NT2/D1 (cell line): ENCODE measurements at regions not wholly inside any gene's neighbourhood (a gene's known extent, or its start where the extent isn't known, plus 50 kb on each side); places are given as distances from the start of the nearest gene placed in this dataset.
A peak's percentile ranks its signal among the peaks of the same experiment; 100 is the strongest.

Source experiments
- DNase-seq: peaks from one replicate; pipeline ENCODE4 v3.0.0-alpha.2; 2011; ENCODE audit warnings: low read depth, low spot score
- H3K27me3 ChIP-seq: 2 replicates; pipeline ENCODE4 v1.6.0; 2011; ENCODE audit warnings: mild to moderate bottlenecking; ENCODE audit not compliant: insufficient read length, insufficient read depth
- H3K36me3 ChIP-seq: 2 replicates; pipeline ENCODE4 v1.6.1; 2011; ENCODE audit warnings: mild to moderate bottlenecking, low read length, mixed read lengths; ENCODE audit not compliant: insufficient read depth, insufficient read length
- H3K4me1 ChIP-seq: 2 replicates; pipeline ENCODE4 v1.5.1; 2011; ENCODE audit not compliant: insufficient read depth, insufficient read length
- H3K4me3 ChIP-seq: 2 replicates; pipeline ENCODE4 v1.5.1; 2011; ENCODE audit warnings: low read depth; ENCODE audit not compliant: insufficient read length
- H3K9ac ChIP-seq: 2 replicates; pipeline ENCODE4 v1.6.0; 2011; ENCODE audit warnings: low read depth; ENCODE audit not compliant: insufficient read length
- H3K9me3 ChIP-seq: 2 replicates; pipeline ENCODE4 v1.5.1; 2011; ENCODE audit warnings: mild to moderate bottlenecking, low read length; ENCODE audit not compliant: insufficient read depth
- SUZ12 ChIP-seq: IDR thresholded peaks from 2 replicates; pipeline ENCODE4 v1.6.1; 2011; ENCODE audit not compliant: insufficient read length, insufficient read depth; ENCODE audit errors: extremely low read depth
- YY1 ChIP-seq: IDR thresholded peaks from 2 replicates; pipeline ENCODE4 v1.6.1; 2011; ENCODE audit not compliant: insufficient read length, insufficient read depth
- ZNF274 ChIP-seq: IDR thresholded peaks from 2 replicates; pipeline ENCODE4 v1.6.1; 2011; ENCODE audit warnings: mild to moderate bottlenecking, low read depth, low read length

DNA sequence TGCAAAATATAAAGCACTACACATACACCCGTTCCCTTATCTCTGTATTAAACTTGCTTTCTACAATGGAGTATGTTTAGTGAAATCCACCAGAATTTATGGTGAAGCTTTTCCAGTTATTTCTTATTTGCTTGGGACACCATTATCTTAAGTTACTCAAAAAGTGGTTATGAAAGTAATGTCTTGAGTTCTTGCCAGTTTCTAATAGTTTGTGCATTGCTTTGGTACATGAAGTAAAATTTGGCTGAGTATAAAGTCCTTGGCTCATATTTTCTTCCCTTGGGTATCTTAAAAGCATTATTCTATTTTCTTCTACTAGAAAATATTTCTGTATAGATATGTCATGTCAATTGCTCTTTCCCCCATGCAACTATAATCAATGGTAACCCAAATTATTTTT lies 85.2 kb downstream of the POLR1F start:
- no peak for DNase-seq

GRCh38 chr7:19621740-19622139 lies 87.1 kb downstream of the POLR1F start:
- Histone ChIP-seq H3K27me3 (no peaks in the 10 kb centered on the region), H3K4me3 (no peak overlapping the region), H3K4me1 (no peaks in the 10 kb centered on the region), H3K9me3 (no peaks in the 10 kb centered on the region), H3K9ac (no peak overlapping the region), H3K36me3 (no peaks in the 10 kb centered on the region)
- DNase-seq, result no peak
- TF ChIP-seq YY1, result no peak

More for the DNA sequence above, 85.2 kb downstream of the POLR1F start:
- Histone ChIP-seq H3K36me3 (no peaks in the 10 kb centered on the region), H3K9ac (no peak overlapping the region), H3K9me3 (no peaks in the 10 kb centered on the region), H3K4me1 (no peaks in the 10 kb centered on the region), H3K4me3 (no peak overlapping the region), H3K27me3 (no peaks in the 10 kb centered on the region)
- TF ChIP-seq ZNF274 (no peak), YY1 (no peak), SUZ12 (no peak)

- Histone ChIP-seq H3K4me1 (no peaks in the 10 kb centered on the region), H3K9me3 (no peaks in the 10 kb centered on the region), H3K4me3 (no peak overlapping the region), H3K27me3 (no peaks in the 10 kb centered on the region), H3K36me3 (no peaks in the 10 kb centered on the region), H3K9ac (no peak overlapping the region)
- no peak for TF ChIP-seq SUZ12
- TF ChIP-seq ZNF274, result no peak
- no peak for TF ChIP-seq YY1
- no peak for DNase-seq
These were observed 88.4 kb downstream of the POLR1F start for GRCh38 chr7:19620470-19620869.

GRCh38 chr7:19619122-19619521 lies 89.7 kb downstream of the POLR1F start:
- TF ChIP-seq ZNF274 (no peak), SUZ12 (no peak), YY1 (no peak)
- Histone ChIP-seq H3K9ac (no peak overlapping the region), H3K4me1 (no peaks in the 10 kb centered on the region), H3K9me3 (no peaks in the 10 kb centered on the region), H3K4me3 (no peak overlapping the region), H3K36me3 (no peaks in the 10 kb centered on the region), H3K27me3 (no peaks in the 10 kb centered on the region)
- DNase-seq, result no peak

DNA sequence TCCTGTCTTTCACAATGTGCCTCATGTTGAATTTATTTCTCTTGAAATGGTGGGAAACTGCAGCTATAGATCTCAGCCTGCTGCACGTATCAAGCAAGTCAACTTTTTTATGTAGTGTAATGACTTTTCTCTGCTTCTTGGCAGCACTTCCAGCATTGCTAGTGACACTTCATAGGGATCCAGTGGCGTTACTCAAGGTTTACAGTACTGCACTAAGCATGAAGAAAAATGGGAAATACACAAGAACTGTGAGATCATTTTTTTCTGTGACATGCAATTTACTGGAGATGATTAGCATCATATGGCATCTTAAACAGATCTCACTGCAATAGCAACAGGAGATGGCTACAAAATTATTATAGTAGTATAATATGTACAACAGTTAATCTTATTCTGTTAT lies 90.9 kb downstream of the POLR1F start:
- Histone ChIP-seq H3K9ac (no peak overlapping the region), H3K4me3 (no peak overlapping the region), H3K36me3 (no peaks in the 10 kb centered on the region), H3K27me3 (no peaks in the 10 kb centered on the region), H3K4me1 (no peaks in the 10 kb centered on the region), H3K9me3 (no peaks in the 10 kb centered on the region)
- DNase-seq, result no peak
- no peak for TF ChIP-seq SUZ12
- TF ChIP-seq ZNF274, result no peak
- TF ChIP-seq YY1, result no peak

DNA sequence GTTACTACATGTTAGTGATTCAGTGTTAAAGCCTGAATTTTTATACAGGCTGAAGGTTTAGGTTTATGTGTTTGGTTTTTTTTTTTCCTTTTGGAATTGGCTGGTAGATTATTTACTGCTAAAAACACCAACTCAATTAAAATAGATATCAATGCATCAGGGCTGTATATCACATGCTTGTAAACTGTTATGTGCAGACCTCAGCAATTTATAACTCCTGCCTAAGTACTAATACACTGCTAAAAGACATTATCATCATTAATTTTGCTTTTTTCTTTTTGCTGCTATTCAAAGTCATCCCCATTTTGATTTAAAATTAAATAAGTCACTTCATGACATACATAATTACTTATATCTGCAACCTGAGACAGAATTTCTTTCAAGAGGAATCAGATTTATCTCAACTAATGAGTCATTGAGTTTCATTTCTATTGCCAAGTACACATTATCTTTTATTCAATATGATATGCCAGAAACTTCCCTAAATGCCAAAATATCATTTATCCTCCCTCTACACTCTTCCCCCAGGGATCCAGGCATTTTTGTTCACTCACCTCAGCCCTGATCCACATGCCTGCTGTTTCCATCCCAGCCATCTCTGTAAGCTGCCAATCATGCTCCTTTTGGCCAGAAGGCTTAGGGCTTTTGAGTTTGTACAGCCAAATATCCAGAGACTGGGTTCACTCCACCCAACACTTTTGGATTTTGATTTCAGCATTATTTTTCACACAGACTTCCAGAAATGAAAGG lies 98.5 kb downstream of the POLR1F start:
- DNase-seq, result no peak
- no peaks in the 10 kb centered on the region for H3K36me3 ChIP-seq
- H3K4me1 ChIP-seq, result no peaks in the 10 kb centered on the region
- no peaks in the 10 kb centered on the region for H3K9me3 ChIP-seq
- no peak overlapping the region for H3K4me3 ChIP-seq
- H3K27me3 ChIP-seq, result no peaks in the 10 kb centered on the region
- TF ChIP-seq SUZ12 (no peak), YY1 (no peak), ZNF274 (no peak)
- no peak overlapping the region for H3K9ac ChIP-seq

DNA sequence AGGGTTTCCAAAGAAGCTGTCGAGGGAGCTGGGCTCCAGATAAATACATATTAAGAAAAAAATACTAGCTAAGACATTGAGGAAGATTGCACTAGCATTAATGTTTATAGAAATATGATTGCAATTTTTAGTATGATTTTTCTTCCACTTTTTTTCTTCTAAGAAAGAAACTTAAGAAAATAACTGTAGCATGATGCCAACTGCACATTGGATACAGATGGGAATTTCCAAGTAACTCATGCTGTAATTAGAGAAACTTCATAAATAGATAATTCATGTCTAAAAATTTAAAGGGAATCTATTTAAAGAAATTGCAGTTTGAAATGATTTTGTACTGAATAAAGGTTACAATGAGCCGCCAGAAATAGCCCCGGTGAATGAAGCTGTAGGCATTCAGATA lies 119.4 kb downstream of the POLR1F start:
- Histone ChIP-seq H3K9ac (no peak overlapping the region), H3K4me1 (no peaks in the 10 kb centered on the region), H3K27me3 (no peaks in the 10 kb centered on the region), H3K36me3 (no peaks in the 10 kb centered on the region), H3K4me3 (no peak overlapping the region), H3K9me3 (no peaks in the 10 kb centered on the region)
- TF ChIP-seq SUZ12, result no peak
- TF ChIP-seq YY1, result no peak
- no peak for TF ChIP-seq ZNF274
- DNase-seq, result no peak

GRCh38 chr7:19587291-19587690 lies 121.5 kb downstream of the POLR1F start:
- no peak overlapping the region for H3K4me3 ChIP-seq
- H3K4me1 ChIP-seq, result no peaks in the 10 kb centered on the region
- H3K9me3 ChIP-seq, result no peaks in the 10 kb centered on the region
- H3K36me3 ChIP-seq, result no peaks in the 10 kb centered on the region
- peak; percentile 27 for DNase-seq
- TF ChIP-seq ZNF274 (no peak), YY1 (no peak)
- no peaks in the 10 kb centered on the region for H3K27me3 ChIP-seq
- no peak overlapping the region for H3K9ac ChIP-seq
